Upper lobe of left lung (tissue), 4 donors: ENCODE measurements at regions not wholly inside any gene's neighbourhood (a gene's known extent, or its start where the extent isn't known, plus 50 kb on each side); places are given as distances from the start of the nearest gene placed in this dataset.

Source experiments
- CTCF ChIP-seq, 6 experiments: fragments of 450-650 bp in 4 of 6; fragments of 200-600 bp in 2 of 6; sonication (generic) in 2 of 6; IDR thresholded peaks; one replicate each; pipeline ENCODE4 v1.5.1; 2016 to 2019; ENCODE audit warnings: antibody characterized with exemption in 6 of 6
- EP300 ChIP-seq, 4 donors: sonication (generic); formaldehyde crosslinking; IDR thresholded peaks; one replicate each; pipeline ENCODE4 v1.5.1; 2017; ENCODE audit warnings: antibody characterized with exemption in 4 of 4, control low read depth in 2 of 4
- POLR2A ChIP-seq, 4 donors: fragments of 450-650 bp; IDR thresholded peaks; one replicate each; pipeline ENCODE4 v1.5.1; 2016 to 2017; ENCODE audit warnings: antibody characterized with exemption in 4 of 4, mild to moderate bottlenecking in 2 of 4
- POLR2AphosphoS5 ChIP-seq, 2 donors: sonication (generic); formaldehyde crosslinking; IDR thresholded peaks; one replicate each; pipeline ENCODE4 v1.5.1; 2017; ENCODE audit warnings: antibody characterized with exemption in 2 of 2

- TF ChIP-seq CTCF (IDR thresholded peaks at IDR 0.05) (no peak), POLR2AphosphoS5 (IDR thresholded peaks at IDR 0.05) (no peak), POLR2A (IDR thresholded peaks at IDR 0.05) (no peak), EP300 (IDR thresholded peaks at IDR 0.05) (no peak)
Measured at GRCh38 chr15:96207377-96208006, 123.0 kb upstream of the NR2F2 start.
